ENCODE measurements at regions not wholly inside any gene's neighbourhood (a gene's known extent, or its start where the extent isn't known, plus 50 kb on each side); places are given as distances from the start of the nearest gene placed in this dataset.

GRCh38 chr12:16415155-16415554, 67.7 kb downstream of the MGST1 start:
- ATAC-seq (no peak), DNase-seq (ENCODE audit: low spot score) (no peak)

GRCh38 chr12:16417058-16417457, 69.6 kb downstream of the MGST1 start:
- DNase-seq (ENCODE audit: low spot score) (no peak), ATAC-seq (no peak)

GRCh38 chr12:16421806-16422205, 74.4 kb downstream of the MGST1 start:
- no peak for ATAC-seq

GRCh38 chr12:16424531-16424930, 77.1 kb downstream of the MGST1 start:
- DNase-seq (ENCODE audit: low spot score) (no peak), ATAC-seq (no peak)

More at GRCh38 chr12:16421806-16422205, 74.4 kb downstream of the MGST1 start:
- DNase-seq (ENCODE audit: low spot score): no peak

- DNase-seq (ENCODE audit: low spot score) (no peak), ATAC-seq (no peak)
Measured at GRCh38 chr12:16435875-16436554, 88.6 kb downstream of the MGST1 start.

- no peak for ATAC-seq
- DNase-seq (ENCODE audit: low spot score): no peak
Measured at GRCh38 chr12:16437281-16437816, 89.9 kb downstream of the MGST1 start.

- DNase-seq (ENCODE audit: low spot score) (no peak), ATAC-seq (no peak)
Measured at GRCh38 chr12:16437926-16438325, 90.5 kb downstream of the MGST1 start.

- ATAC-seq: no peak
- DNase-seq (ENCODE audit: low spot score): no peak
Measured at GRCh38 chr12:16449459-16449858, 102.0 kb downstream of the MGST1 start.

- no peak for DNase-seq (ENCODE audit: low spot score)
- ATAC-seq: no peak
Measured at GRCh38 chr12:16453319-16453718, 105.9 kb downstream of the MGST1 start.

- ATAC-seq (no peak), DNase-seq (ENCODE audit: low spot score) (no peak)
Measured at GRCh38 chr12:16454481-16454880, 107.0 kb downstream of the MGST1 start.

- DNase-seq (ENCODE audit: low spot score) (no peak), ATAC-seq (no peak)
Measured at GRCh38 chr12:16458521-16459078, 111.2 kb downstream of the MGST1 start.

- ATAC-seq (no peak), DNase-seq (ENCODE audit: low spot score) (no peak)
Measured at GRCh38 chr12:16467272-16467671, 119.8 kb downstream of the MGST1 start.

GRCh38 chr12:16472631-16473030, 125.2 kb downstream of the MGST1 start:
- ATAC-seq: no peak
- no peak for DNase-seq (ENCODE audit: low spot score)

GRCh38 chr12:16473610-16474326, 126.3 kb downstream of the MGST1 start:
- DNase-seq (ENCODE audit: low spot score) (no peak), ATAC-seq (peak; percentile 70)

GRCh38 chr12:16474801-16475200, 127.4 kb downstream of the MGST1 start:
- ATAC-seq: no peak
- no peak for DNase-seq (ENCODE audit: low spot score)

- ATAC-seq: no peak
- no peak for DNase-seq (ENCODE audit: low spot score)
Measured at GRCh38 chr12:16475521-16475920, 128.1 kb downstream of the MGST1 start.

GRCh38 chr12:16482726-16483125, 123.2 kb downstream of the LMO3 start:
- ATAC-seq (no peak), DNase-seq (ENCODE audit: low spot score) (no peak)

- ATAC-seq (no peak), DNase-seq (ENCODE audit: low spot score) (no peak)
Measured at GRCh38 chr12:16492240-16492639, 113.7 kb downstream of the LMO3 start.

- DNase-seq (ENCODE audit: low spot score) (no peak), ATAC-seq (peak; percentile 96)
Measured at GRCh38 chr12:16492820-16493797, 112.9 kb downstream of the LMO3 start.

GRCh38 chr12:16495196-16495595, 110.8 kb downstream of the LMO3 start:
- DNase-seq (ENCODE audit: low spot score) (no peak), ATAC-seq (no peak)
